ENCODE measurements at regions not wholly inside any gene's neighbourhood (a gene's known extent, or its start where the extent isn't known, plus 50 kb on each side); places are given as distances from the start of the nearest gene placed in this dataset.

DNA sequence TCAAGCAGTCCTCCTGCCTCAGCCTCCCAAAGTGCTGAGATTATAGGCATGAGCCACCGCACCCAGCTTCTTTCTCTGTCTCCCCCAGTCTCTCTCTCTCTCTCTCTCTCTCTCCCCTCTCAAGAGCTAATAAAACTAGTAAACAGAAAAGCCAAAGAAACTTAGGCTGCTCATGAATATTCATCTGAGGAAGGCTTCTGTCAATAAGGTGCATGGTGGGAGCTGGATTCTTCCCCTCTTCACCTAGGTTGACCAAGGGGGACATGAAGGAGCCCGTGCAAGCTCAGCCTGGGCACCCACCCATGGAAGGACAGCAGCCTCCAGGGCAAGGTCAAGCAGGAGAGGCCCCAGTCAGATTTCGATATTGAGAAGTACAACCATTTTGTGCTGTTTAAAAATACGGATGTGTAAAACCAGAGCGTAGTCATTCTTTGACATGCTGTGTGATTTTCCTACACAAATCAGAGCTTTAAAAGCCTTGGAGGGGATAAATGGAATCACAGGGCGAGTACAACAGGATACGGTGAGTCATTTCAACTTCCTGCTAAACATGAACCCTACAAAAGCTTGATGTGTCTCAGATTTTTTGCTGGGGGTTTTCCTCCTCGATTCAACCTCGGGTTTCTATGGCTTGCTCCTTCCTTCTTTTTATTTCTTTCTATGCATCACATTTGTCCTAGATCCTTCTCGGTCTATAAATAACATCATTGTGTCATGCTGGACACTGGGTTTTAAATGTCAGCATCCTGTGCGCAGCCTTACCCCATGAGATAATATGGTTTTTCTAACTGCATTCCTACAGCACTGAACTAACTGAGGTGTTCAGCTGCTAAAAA lies 368.9 kb upstream of the JARID2 start:
- Mint-ChIP-seq H3K4me1 (peaks cover 42% of the 10 kb centered on the region), H3K36me3 (ENCODE audit: low read depth) (no peaks in the 10 kb centered on the region), H3K4me3 (peak overlapping the region; percentile 53), H3K27me3 (no peaks in the 10 kb centered on the region), H3K9me3 (no peaks in the 10 kb centered on the region), H3K27ac (peak overlapping the region; percentile 82)
- ATAC-seq (ENCODE audit: low read depth) (peak; percentile 86), DNase-seq (no peak)
- intact Hi-C loops (cut with micrococcal nuclease), result loop anchor here (1.0 to 5.0 kb wide), 4 partner anchors 33 to 370 kb away; partner anchors contain the start of gene JARID2
- POLR2A ChIA-PET, result interaction anchor here (0.6 to 1.4 kb wide), 9 partner anchors 20 to 370 kb away, joined by 3 to 9 read pairs (median 3); partner anchors contain the start of gene JARID2
- TF ChIP-seq, protein P1, sequence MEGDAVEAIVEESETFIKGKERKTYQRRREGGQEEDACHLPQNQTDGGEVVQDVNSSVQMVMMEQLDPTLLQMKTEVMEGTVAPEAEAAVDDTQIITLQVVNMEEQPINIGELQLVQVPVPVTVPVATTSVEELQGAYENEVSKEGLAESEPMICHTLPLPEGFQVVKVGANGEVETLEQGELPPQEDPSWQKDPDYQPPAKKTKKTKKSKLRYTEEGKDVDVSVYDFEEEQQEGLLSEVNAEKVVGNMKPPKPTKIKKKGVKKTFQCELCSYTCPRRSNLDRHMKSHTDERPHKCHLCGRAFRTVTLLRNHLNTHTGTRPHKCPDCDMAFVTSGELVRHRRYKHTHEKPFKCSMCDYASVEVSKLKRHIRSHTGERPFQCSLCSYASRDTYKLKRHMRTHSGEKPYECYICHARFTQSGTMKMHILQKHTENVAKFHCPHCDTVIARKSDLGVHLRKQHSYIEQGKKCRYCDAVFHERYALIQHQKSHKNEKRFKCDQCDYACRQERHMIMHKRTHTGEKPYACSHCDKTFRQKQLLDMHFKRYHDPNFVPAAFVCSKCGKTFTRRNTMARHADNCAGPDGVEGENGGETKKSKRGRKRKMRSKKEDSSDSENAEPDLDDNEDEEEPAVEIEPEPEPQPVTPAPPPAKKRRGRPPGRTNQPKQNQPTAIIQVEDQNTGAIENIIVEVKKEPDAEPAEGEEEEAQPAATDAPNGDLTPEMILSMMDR (IDR thresholded peaks at IDR 0.05), result no peak
- CTCF ChIA-PET, result interaction anchor here (0.7 kb wide), 2 partner anchors 145 to 831 kb away, joined by 3 to 4 read pairs; no protein-coding TSS in a partner anchor

DNA sequence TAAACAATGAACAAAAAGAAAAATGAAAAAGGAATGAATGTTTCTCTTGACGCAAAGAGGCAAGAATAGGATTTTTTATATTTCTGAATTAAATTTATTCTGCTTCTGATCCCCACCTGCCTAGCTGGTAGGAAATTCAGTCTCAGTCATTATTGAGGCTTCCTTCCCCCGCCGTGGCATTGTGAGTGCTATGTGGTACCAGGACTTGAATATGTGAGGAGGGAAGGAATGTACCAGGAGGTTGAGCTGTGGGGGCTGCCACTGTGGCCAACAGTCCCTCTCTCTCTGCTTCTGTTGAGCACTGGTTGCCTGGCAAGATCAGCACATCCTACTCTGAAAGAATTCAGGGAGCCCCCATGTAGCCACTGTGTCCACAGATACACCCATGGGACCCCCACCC lies 368.1 kb upstream of the JARID2 start:
- no peaks in the 10 kb centered on the region for H3K9me3 Mint-ChIP-seq
- ChIA-PET POLR2A (interaction anchor here (1.1 to 1.4 kb wide), 3 partner anchors 20 to 368 kb away, joined by 3 to 9 read pairs (median 4); partner anchors contain the start of gene JARID2), CTCF (interaction anchor here (0.7 kb wide), 2 partner anchors 146 to 832 kb away, joined by 3 to 4 read pairs; no protein-coding TSS in a partner anchor)
- peak overlapping the region; percentile 82 for H3K27ac Mint-ChIP-seq
- H3K4me3 Mint-ChIP-seq, result no peak overlapping the region
- no peaks in the 10 kb centered on the region for H3K27me3 Mint-ChIP-seq
- TF ChIP-seq, protein P1 (IDR thresholded peaks at IDR 0.05), result no peak
- intact Hi-C loops (cut with micrococcal nuclease), result loop anchor here (1.0 to 5.0 kb wide), 4 partner anchors 33 to 370 kb away; partner anchors contain the start of gene JARID2
- DNase-seq (no peak), ATAC-seq (ENCODE audit: low read depth) (no peak)
- peaks cover 42% of the 10 kb centered on the region for H3K4me1 Mint-ChIP-seq
- no peaks in the 10 kb centered on the region for H3K36me3 Mint-ChIP-seq (ENCODE audit: low read depth)

DNA sequence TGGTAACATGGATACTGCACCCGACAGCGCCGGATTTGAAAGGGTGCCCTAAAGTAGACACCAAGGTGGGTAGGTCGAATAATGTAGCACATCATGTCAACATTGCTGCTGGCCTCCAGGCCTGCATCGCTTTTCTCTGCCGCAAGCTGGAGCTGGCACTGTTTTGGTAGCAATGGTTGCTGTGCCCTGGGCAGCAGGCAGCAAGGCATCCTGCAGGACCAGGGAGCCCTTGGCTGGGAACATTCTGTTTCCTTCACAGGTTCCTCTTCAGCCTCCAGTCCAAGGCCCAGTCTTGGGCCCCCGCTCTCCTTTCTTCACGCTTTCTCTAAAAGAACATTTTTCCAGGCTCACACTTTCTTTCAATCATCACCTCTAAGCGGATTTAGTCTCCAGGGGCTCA lies 365.8 kb upstream of the JARID2 start:
- POLR2A ChIA-PET, result no interaction called here
- Mint-ChIP-seq H3K27ac (no peak overlapping the region), H3K4me1 (peaks cover 34% of the 10 kb centered on the region), H3K4me3 (no peak overlapping the region), H3K9me3 (no peaks in the 10 kb centered on the region), H3K27me3 (no peaks in the 10 kb centered on the region), H3K36me3 (ENCODE audit: low read depth) (no peaks in the 10 kb centered on the region)
- ATAC-seq (ENCODE audit: low read depth) (no peak), DNase-seq (no peak)
- CTCF ChIA-PET, result no interaction called here
- TF ChIP-seq, protein P1 (IDR thresholded peaks at IDR 0.05), result no peak
- intact Hi-C loops (cut with micrococcal nuclease), result no loop called here

DNA sequence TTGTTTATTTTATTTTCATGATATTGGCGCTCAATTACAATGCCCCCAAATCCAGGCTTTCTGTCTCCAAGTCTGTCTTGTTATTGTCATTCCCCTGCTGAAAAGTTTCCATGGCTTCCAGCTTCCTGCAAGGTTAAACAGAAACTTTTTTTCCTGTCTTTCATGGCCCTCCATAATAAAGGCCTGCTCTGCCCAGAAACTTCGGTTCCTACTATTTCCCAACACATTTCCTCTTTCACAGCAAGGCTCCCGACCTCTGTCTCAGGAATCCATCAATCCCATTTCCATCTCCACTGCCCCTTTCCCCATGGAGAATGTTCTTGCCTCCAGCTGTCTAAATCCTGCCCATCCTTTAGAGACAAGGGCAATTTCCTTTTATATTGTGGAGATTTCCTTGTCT lies 365.2 kb upstream of the JARID2 start:
- H3K4me3 Mint-ChIP-seq, result no peak overlapping the region
- intact Hi-C loops (cut with micrococcal nuclease), result no loop called here
- peaks cover 28% of the 10 kb centered on the region for H3K4me1 Mint-ChIP-seq
- POLR2A ChIA-PET, result no interaction called here
- H3K9me3 Mint-ChIP-seq, result no peaks in the 10 kb centered on the region
- no peak overlapping the region for H3K27ac Mint-ChIP-seq
- DNase-seq (no peak), ATAC-seq (ENCODE audit: low read depth) (no peak)
- H3K36me3 Mint-ChIP-seq (ENCODE audit: low read depth), result no peaks in the 10 kb centered on the region
- CTCF ChIA-PET, result interaction anchor here (0.7 kb wide), 1 partner anchor 617 kb away, joined by 4 read pairs; no protein-coding TSS in a partner anchor
- TF ChIP-seq, protein P1 (IDR thresholded peaks at IDR 0.05), result no peak
- H3K27me3 Mint-ChIP-seq, result no peaks in the 10 kb centered on the region

DNA sequence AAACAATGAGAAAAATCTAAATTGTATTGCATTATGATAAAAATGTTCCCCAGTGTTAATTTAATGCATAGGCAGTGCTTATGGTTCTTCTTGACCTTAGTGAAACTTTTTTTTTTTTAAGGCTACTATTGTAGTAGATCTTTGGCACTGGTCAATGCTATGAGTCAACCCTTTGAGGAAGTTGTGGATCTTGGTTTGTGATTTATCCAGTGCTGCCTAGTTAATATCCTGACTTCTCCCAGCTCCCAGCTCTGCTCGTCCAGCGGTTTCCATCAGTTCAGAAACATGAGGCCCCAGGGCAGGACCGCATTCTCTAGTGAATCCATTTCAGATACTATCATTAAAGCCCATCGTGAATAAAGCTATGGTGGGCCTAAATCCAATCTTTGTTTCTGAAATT lies 364.5 kb upstream of the JARID2 start:
- ChIA-PET POLR2A (no interaction called here), CTCF (interaction anchor here (0.7 kb wide), 1 partner anchor 618 kb away, joined by 4 read pairs; no protein-coding TSS in a partner anchor)
- Mint-ChIP-seq H3K27ac (no peak overlapping the region), H3K27me3 (no peaks in the 10 kb centered on the region), H3K9me3 (no peaks in the 10 kb centered on the region), H3K36me3 (ENCODE audit: low read depth) (no peaks in the 10 kb centered on the region), H3K4me3 (no peak overlapping the region), H3K4me1 (peaks cover 21% of the 10 kb centered on the region)
- intact Hi-C loops (cut with micrococcal nuclease), result no loop called here
- no peak for DNase-seq
- ATAC-seq (ENCODE audit: low read depth), result no peak
- TF ChIP-seq, protein P1 (IDR thresholded peaks at IDR 0.05), result no peak

Data from activated B cell treated with CpG ODN at 0.5 μM for 24 hours (primary cell).